DMS153 (cell line): ENCODE measurements at regions not wholly inside any gene's neighbourhood (a gene's known extent, or its start where the extent isn't known, plus 50 kb on each side); places are given as distances from the start of the nearest gene placed in this dataset.

Experiments used
- DNase-seq: peaks from one replicate; lab custom pipeline; 2025; lab: John Stamatoyannopoulos, UW

DNA sequence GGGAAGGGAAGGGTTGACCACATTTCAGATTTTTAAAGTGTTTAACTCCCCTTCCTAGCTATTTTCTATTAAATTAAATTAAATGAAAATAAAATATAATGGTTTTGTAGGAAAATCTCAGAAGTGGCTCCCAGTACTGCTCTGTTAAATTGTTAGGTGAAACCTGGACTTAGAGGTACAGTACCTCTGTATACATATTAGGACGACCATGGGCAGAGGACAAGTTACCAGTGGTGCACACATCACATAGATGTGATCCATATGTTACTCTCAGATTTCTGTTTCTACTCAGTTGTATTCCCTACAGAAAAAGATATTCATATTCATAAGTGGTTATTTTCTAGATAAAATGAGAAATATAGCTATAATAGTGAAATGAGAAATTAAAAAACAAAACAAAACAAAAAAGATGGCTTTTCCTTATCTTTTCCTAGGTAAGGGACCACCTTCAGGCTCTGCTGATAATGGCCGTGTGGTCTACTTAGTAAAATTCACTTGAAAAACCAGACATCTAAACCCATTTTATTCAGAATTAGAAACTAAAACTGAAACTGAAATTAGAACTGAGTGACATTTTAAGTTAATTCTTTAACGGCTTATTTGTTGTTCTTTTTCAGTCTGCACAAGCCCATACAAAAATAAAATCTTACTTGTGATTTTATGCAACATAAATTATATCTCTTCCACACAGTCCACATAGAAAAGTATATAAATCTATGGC is 832.5 kb upstream of the CHAC2 start:
- DNase-seq, result no peak

DNA sequence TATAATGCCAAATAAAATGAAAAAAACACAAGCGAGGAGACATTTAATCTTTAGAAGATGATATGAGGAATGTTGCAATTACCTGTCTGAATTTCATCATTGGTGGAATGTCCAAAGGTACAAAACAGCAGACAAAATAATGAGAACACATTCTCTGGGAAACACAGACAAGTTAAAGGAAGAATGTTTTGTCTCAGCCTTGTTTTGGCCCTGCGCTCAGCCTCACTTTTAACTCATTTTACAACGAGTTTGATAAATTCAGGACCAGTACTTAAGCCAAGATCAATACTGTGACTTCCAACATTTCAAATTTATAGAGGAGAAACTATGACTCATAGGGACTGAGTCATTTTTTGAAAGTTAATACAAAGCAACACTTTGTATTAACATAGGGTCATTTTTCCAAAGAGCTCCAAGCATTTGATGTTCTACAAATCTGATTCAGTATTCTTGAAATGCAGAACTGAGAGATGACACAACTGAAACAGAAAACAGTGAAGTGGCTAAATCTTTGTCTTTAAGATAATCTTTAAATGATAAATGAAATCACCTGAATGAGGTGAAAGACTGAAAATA is 833.2 kb upstream of the CHAC2 start:
- DNase-seq, result no peak

DNA sequence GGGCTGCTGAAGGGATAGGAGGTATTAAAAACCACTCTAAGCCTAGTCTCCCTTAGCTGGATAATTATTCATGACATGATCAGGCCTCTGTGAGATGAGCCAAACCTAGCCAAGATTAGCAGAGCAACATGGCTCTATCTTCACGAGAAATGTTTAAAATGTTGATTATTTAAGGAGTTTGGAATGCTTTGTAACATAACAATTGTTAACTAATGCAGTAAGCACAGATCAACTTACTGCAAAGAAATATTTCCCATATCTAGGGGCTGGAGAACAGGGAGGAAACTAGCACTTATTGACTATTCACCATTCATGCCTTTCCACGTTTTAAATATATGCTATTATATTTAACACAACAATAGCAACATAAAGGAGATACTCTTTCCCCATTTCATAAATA is 833.7 kb upstream of the CHAC2 start:
- DNase-seq, result no peak

DNA sequence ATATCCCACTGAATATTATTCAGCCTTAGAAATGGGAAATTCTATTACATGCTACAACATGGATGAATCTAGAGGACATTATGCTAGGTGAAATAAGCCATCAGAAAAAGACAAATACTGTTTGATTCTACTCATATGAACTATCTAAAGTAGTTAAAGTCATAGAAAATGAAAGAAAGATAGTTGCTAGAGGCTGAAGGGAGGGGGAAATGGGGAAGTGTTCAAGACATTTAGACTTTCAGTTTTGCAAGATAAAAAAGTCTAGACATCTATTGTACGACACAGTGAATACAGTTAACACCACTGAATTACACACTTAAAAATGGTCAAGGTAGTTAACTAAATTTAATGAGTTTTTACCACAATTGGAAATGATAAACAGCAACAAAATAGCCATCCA is 835.9 kb upstream of the CHAC2 start:
- DNase-seq, result no peak

DNA sequence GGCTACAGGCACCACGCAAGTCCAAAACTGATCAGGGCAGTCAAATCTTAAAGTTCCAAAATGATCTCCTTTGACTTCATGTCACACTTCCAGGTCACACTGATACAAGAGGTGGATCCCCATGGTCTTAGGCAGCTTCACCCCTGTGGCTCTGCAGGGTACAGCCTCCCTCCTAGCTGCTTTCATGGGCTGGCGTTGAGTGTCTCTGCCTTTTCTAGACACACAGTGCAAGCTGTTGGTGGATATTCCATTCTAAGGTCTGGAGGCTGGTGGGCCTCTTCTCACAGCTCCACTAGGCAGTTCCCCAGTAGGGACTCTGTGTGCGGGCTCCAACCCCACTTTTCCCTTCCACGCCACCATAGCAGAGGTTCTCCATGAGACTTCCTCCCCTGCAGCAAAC is 838.2 kb upstream of the CHAC2 start:
- DNase-seq, result no peak

DNA sequence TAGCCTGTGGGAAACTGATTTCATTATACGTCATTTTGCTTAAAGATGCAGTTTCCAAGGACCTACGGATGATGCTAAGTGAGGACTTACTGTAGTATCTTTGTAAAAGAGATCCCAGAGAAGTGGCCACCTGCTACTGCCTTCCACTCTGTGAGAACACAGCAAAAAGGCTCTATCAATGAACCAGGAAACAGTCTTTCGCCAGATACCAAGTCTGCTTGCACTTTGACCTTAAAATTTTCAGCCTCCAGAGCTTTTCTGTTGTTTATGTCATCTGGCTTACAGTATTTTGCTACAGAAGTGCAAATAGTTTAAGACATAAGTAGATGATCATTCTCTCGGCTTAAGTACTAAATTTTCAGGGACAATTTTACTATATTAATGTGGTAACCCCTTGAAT is 847.9 kb upstream of the CHAC2 start:
- no peak for DNase-seq

DNA sequence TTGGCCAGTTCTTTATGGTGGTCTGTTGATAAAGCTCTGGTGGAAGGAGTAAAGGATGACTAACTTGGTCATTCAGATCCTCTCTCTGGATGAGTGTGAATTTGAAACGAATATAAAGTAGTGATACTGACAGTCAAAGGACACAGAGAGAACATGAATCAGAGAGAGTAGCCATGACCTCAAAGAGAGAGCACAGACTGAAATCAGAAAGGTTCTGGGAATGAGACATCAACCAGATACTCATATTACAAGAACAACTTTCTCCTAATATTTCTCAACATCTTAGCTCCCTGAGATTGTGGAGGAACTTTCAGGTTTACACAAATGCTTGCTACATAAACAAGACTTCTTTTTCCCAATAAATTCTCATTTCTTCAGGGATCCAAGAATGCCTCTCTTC is 849.1 kb upstream of the CHAC2 start:
- no peak for DNase-seq

DNA sequence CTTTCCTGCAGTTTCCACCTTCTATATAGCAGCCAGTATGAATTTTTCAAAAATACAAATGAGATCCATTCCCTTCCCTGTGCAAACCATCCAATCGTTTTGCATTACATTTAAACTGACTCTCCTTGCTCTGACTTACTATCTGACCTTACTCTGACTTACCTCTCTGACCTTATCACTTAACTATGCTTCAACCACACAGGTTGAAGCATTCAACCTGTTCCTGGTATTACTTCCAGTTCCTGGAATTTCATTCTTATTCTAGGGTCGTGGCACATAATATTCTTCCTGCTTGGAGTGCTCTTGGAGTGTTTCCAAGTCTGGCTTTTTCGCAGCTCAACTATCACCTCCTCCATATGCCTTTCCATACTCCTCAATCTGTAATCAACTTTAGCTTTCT is 850.6 kb upstream of the CHAC2 start:
- no peak for DNase-seq

DNA sequence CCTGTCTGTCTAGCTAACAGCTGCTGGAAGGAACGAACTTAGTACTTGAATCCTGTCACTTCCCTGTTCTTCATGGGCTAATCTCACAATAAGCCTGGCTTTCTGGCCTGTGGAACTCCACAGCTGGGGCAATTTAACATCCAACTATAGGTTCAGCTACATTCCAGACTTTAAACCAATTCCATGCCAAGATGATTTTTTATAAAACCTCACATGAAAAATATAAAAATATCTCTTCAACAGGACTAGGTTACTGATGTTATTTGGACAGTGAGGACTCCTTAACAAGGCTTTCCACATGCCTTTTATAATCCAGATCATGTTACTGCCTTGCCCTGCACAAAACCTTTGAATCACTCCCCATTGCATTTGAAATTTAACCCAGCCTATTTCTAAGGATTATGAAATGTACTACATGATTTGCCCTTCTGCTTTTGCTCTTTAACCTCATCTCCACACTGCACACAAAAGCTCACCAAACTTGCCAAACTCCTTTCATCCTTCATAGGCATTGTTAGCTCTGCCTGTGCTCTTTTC is 863.2 kb upstream of the CHAC2 start:
- DNase-seq, result no peak

DNA sequence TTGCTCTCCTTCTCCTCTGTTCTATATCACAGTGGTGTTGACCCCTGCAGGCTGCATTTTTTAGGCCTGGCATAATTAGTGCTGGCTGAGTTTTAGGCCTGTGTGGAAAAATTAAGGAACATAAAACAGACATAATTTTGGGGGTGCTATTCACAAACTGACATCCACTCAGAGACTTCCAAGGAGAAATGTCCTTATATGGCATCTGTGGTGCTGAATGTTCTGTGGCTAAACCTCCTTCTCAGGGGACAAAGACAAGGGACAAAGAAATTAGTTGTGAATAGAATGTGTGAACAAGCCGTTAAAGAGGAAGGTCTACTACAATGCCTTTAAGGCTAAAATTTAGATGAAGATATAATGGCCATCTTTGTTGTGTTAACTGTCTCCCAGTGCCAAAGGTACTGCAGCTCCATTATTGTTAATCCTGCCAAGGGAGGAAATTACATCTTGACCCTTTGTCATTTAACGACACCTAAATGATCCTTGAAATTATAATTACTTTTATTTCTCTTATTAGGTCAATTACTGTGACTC is 870.0 kb upstream of the CHAC2 start:
- DNase-seq, result no peak

DNA sequence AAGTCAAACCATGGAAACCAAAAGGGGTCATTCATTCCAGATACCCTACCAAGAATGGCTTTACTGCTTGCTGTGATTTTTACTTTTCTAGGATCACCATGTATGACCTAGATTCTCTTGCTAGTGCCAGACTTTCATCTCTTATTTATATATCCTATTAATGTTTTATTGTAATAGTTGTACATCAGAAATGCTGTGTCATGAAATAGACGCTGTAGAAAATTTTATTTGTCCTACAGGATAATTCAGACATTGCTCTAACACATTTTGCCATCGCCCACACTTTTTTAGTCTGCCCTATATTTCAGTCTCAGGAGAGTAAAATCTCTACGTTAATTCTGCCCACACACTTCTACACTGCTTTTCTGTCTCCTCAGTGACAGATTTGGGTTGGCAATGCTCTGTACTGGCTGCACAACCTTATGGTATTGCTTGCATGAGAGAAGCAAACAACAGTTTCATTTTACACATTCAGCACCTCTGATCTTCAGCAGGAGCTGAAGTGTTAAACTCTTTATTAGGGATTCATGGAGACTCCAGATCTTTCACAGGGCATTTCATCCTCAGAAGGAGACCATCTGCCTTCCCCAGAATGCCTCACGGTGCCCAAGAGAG is 871.8 kb upstream of the CHAC2 start:
- DNase-seq, result no peak

DNA sequence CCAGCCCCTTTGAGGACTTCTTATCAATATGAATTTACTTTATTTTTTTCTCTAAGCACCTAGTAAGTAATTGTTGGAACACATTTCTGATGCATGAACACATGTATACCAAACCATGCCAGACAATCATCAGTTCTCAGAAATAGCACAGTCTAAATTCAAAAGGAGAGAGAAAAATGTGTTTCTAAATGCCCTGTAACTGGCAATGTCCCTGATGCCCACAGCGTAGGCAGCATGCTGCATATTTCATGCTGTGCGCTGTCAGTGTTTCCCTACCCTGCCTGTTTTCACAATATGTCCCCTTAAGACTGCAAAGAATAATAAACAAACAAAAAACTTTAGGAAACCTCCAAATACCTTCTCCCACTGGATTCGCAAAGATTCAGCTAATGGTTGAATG is 881.0 kb upstream of the CHAC2 start:
- no peak for DNase-seq

DNA sequence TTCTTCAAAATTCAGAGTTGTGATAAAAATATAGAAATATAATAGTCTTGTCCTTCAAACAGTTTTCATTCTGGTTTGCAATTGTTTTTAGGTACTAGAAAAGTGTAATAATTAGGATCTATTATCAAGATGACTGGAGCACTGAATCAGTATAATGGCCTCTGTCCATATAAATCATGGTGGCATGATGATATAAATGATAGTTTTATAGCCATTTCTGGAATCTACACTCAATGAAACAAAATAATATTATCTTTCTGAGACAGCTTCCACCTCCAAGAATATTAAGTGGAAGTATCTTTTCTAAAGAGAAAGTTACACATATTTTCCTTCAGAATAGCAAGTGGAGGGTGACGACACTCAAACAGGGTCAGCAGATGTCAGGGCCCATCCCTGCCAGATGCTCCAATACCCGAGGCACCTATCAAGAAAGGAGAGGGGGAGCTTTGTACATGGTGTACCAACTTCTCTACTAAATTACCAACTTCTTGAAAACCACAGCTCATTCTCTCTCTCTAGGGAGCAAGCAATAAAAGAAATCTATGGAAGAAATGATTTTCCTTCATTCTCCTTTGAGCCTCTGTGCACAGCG is 882.7 kb upstream of the CHAC2 start:
- no peak for DNase-seq

DNA sequence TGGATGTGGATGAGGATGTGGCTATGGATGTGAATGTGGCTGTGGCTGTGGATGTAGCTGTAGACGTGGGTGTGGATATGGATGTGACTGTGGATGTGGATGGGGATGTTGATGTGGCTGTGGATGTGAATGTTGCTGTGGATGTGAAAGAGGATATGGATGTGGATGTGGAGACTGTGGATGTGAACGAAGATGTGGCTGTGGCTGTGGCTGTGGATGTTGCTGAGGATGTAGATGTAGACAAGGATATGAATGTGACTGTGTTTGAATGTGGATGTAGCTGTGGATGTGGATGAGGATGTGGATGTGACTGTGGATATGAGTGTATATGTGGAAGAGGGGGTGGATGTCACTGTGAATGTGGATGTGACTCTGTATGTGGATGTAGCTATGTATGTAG is 884.6 kb upstream of the CHAC2 start:
- no peak for DNase-seq

DNA sequence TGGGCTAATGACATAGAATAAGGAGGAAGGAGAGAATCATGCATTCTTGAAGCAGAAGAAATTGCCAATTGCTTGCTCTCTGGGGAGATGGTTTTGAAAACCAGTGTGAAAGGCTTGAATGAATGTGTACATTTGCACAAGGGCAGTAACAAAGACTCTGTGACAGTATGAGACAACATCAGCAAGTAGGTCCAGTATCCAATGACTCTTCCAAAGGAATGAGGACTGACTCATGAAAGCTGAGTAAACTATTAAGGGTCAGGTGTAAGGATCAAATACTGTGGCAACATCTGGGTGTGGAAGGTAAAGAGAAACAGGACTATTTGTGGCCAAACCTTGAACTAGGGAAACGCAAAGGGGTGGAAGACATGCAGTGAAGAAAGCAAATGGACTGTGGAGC is 886.0 kb upstream of the CHAC2 start:
- no peak for DNase-seq

DNA sequence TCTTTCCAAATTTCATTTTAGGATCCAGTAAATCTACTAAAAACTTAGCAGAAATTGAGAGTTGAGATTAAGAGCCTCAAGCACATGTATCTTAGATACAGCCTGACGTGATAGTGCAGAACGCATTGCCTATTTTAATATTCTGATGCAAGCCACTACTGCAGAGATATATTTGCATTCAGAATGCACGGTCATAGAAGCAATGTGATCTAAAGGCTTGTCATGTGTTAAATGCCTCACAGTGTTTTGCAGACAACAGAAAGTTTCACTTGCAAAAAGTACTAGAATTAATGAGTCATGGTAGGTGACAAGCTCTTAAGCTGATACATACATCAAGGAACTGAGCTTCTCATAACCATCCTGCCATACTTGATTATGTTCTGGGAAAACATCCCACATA is 886.7 kb upstream of the CHAC2 start:
- no peak for DNase-seq

DNA sequence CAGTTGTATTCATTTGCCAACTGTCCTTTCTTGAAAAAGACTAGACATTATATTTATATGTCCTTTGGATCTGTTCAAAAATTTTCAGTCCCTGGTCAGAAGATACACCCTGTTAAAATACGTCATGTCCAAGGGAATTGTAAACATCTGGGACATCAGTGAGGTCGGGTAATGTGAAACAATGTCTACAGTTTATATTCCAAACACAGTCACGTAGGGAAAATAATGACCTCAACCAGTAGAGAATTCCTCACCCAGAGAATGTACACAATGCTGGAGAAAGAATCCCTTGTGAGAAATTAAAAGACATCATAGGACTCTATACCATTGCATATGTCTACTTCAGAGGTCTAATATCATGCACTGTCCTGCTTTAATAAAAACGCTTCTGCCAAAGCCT is 888.0 kb upstream of the CHAC2 start:
- DNase-seq, result no peak

DNA sequence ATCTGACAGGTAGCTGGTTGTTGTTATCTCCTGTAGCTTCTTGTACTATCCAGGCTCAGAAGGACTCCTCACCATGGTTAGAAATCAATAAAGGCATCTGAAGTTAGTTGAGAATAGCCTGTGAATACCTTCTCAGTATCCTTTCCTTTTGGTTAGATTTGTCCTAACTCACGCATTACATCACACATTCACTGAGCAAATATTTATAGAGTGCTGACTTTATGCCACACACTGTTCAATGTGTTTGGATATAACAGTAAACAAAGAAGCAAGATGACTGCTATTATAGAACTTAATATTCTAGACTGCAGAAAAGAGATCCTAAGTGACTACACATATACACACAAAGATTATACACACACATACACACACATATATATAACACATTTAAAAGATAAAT is 889.9 kb upstream of the CHAC2 start:
- no peak for DNase-seq

DNA sequence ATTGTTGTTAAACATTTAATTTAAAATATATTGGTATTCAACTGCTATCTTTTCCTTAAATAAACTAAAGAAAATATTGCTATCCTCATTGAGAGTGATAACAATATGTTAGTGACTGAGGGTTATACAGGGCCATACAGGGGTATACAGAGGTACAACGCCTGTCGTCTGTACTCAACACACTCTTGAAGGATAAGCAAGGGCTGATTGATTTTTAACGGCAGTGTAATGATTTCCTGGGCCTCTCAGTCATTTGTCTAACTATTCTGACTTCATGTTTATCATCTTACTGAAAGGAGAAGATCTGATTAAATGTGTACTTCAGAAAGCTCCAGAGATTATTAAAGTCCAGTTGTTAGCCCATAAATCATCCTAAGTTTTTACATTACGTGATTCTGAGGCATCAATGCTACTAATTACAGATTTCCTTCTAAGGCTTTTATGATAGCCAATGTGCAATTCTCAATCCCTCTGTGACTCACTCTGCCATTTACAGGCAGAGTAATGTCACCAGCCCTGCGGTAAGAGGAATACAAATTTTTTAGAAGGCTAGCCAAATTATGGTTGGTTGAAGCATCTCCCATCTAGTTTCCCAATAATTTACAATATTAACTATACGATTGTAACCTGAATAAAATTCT is 893.0 kb upstream of the CHAC2 start:
- no peak for DNase-seq

DNA sequence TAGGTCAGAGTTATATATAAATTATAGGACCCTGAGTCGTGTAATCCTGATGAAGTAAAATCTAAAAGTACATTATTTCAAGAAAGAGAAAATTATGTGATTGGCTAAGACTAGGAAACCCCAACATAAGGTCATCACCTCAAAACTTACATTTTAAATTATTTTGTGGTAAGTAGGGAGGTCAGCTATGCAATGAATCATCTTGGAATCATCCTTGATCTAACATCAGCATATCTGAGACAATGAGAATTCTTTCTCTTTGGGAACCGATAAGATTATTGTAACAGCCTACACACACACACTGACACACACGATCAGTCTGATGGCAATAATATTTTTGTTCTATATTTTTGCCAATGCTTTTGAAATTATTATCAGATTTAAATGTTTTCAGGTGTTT is 904.8 kb upstream of the CHAC2 start:
- no peak for DNase-seq

DNA sequence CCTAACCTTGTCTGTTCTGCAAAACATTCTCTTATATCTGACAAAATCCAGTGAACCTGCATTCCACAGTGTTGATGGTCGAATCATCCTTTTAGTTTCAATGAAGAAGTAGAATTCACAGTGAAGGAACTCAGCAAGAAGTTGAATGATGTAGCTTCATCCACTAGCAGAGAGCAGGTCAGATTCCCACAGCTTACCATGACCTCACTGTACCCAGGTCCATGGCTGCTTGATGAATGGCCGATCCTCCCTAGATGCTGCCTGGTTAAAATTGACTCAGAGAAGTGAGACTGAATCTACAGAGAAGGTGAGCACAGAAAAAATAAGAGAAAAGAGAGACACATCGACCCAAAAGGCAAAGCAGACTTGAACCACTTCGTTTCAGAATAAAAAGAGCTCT is 906.0 kb upstream of the CHAC2 start:
- no peak for DNase-seq

DNA sequence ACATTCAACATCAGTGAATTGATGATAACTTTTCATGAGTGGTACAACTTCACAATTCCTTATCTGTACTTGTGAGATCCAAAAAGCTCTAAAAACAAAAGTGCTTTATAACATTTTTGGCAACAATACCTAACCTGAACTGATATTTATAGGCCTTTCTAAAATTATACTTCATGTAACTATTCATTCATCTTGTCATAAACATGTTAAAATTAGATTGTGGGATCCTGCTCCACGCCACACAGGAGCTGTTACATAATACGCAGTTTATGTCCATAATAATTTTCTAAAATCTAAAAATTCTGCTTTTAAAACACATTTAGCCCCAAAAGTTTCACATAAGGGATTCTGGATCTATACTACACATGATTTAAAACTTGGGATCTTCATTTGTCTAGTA is 908.5 kb upstream of the CHAC2 start:
- DNase-seq, result no peak
